Suprapubic skin (tissue), 4 donors: ENCODE measurements at regions not wholly inside any gene's neighbourhood (a gene's known extent, or its start where the extent isn't known, plus 50 kb on each side); places are given as distances from the start of the nearest gene placed in this dataset.

ENCODE experiments used
- CTCF ChIP-seq, 2 donors: fragments of 200-600 bp in 1 of 2; fragments of 450-650 bp in 1 of 2; sonication (generic) in 1 of 2; IDR thresholded peaks; one replicate each; pipeline ENCODE4 v1.5.1; 2016 to 2019; ENCODE audit warnings: antibody characterized with exemption in 2 of 2, mild to moderate bottlenecking in 1 of 2, moderate library complexity in 1 of 2
- POLR2A ChIP-seq, 2 donors: fragments of 450-650 bp; IDR thresholded peaks; one replicate each; pipeline ENCODE4 v1.6.1; 2017; ENCODE audit warnings: antibody characterized with exemption in 2 of 2, mild to moderate bottlenecking in 2 of 2, moderate library complexity in 2 of 2
- POLR2AphosphoS5 ChIP-seq, 3 donors: sonication (generic); formaldehyde crosslinking; IDR thresholded peaks; one replicate each; pipeline ENCODE4 v1.6.1; 2017; ENCODE audit warnings: antibody characterized with exemption in 3 of 3

- TF ChIP-seq CTCF (IDR thresholded peaks at IDR 0.05) (no peak), POLR2A (IDR thresholded peaks at IDR 0.05) (no peak), POLR2AphosphoS5 (IDR thresholded peaks at IDR 0.05) (no peak)
These were observed 125.1 kb upstream of the PAM start for GRCh38 chr5:102629827-102630605.
